Hematopoietic multipotent progenitor cell treated with erythropoietin and hydrocortisone succinate and interleukin-3 and kit ligand, for 8 days (in vitro differentiated cells): ENCODE measurements at regions not wholly inside any gene's neighbourhood (a gene's known extent, or its start where the extent isn't known, plus 50 kb on each side); places are given as distances from the start of the nearest gene placed in this dataset.

Source experiments
- DNase-seq: peaks from one replicate; pipeline ENCODE4 v3.0.0-alpha.2; 2015

- DNase-seq = no peak
Measured at GRCh38 chr7:53539558-53539957, 504.1 kb downstream of the POM121L12 start.

- DNase-seq = no peak
Measured at GRCh38 chr7:53541475-53541874, 506.0 kb downstream of the POM121L12 start.

GRCh38 chr7:53542157-53542556 lies 506.7 kb downstream of the POM121L12 start:
- no peak for DNase-seq
